Pancreas (tissue), 10 donors: ENCODE measurements at regions not wholly inside any gene's neighbourhood (a gene's known extent, or its start where the extent isn't known, plus 50 kb on each side); places are given as distances from the start of the nearest gene placed in this dataset.
A peak's percentile ranks its signal among the peaks of the same experiment; 100 is the strongest.

ENCODE experiments used
- ATAC-seq, 4 donors: fragments of 200-7000 bp; cut with Tn5 transposase; one replicate each; pipeline versions ENCODE4 v1.8.0 to v1.9.1; 2020; ENCODE audit warnings: mild to moderate bottlenecking in 4 of 4, moderate library complexity in 4 of 4
- DNase-seq, 6 donors: peaks; one replicate each; pipeline ENCODE4 v3.0.0-alpha.2; 2020
- FAIRE-seq: peaks from 2 replicates; lab custom pipeline; 2012; peaks lifted over from hg19 to GRCh38; lab: Jason Lieb, UNC
- H3K27ac ChIP-seq, 4 donors: fragments of 200-600 bp; sonication (generic); 1 replicate in 3 of 4; 2 replicates in 1 of 4; pipeline versions ENCODE4 v1.5.0 to v1.8.0; 2020
- H3K27me3 ChIP-seq, 4 donors: fragments of 200-600 bp; one replicate each; pipeline ENCODE4 v1.8.0; 2021
- H3K36me3 ChIP-seq, 3 donors: fragments of 200-600 bp; sonication (generic) in 1 of 3; one replicate each; pipeline versions ENCODE4 v1.5.0 to v1.8.0; 2020 to 2021
- H3K4me1 ChIP-seq, 3 donors: fragments of 200-600 bp; one replicate each; pipeline ENCODE4 v1.8.0; 2021
- H3K4me3 ChIP-seq, 4 donors: fragments of 200-600 bp; sonication (generic) in 2 of 4; one replicate each; pipeline versions ENCODE4 v1.5.0 to v1.8.0; 2020 to 2021
- H3K9me3 ChIP-seq, 4 donors: fragments of 200-600 bp; one replicate each; pipeline ENCODE4 v1.8.0; 2021
- WGBS, 2 donors: extraction: QIAGEN DNeasy Blood & Tissue Kit; methylation state at CpG; one replicate each; pipeline ENCODE4 v1.1.7; 2013; 5-methylcytosine and 5-hydroxymethylcytosine counted together
- intact Hi-C, 3 donors: fragments of 100-400 bp; cut with DNase I; formaldehyde crosslinking; loops; one replicate each; pipeline versions ENCODE4 v1.11.1 to v1.14.2; 2022
- TF ChIP-seq, protein P1 (sequence below), 4 donors: fragments of 200-600 bp; sonication (generic) in 3 of 4; IDR thresholded peaks; one replicate each; pipeline versions ENCODE4 v1.5.0 to v1.8.0; 2021; ENCODE audit warnings: antibody characterized with exemption in 4 of 4
- donor health status: healthy with polysubstance abuse.
- donor health status: DM: no; HTN: no; CAD: no; lungs with moderate emphysema.
- donor health status: DM: no; HTN: no; CAD: no.
- donor health status: control.
- donor health status: control.
- donor health status: Bipolar disorder and iron deficiency.
- donor health status: DM: yes; HTN: yes; CAD: no.
- donor health status: DM: no; HTN: no; CAD: no.
- donor health status: DM: no; HTN: no; CAD: no.
- donor health status: DM: yes; HTN: yes; CAD: no.

DNA sequence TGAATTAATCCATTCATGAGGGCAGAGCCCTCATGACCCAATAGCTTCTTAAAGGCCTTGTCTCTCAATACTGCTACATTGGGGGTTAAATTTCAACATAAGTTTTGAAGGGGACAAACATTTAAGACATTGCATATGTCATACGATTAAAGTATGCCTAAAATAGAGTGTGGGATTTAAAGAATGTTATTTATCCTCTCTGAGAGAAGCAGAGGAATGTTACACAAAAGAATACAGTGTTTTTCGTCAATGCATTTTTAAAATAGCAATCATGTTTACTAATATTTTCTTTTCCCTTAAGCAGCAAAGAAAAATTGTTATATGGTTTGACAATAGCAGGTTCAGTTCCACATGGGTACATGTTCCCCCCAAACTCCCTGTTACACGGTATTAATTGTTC is 363.1 kb downstream of the NUP35 start:
- FAIRE-seq (no peak), DNase-seq (no peak), ATAC-seq (no peak)
- Histone ChIP-seq H3K27ac (no peak overlapping the region), H3K4me3 (no peak overlapping the region), H3K27me3 (no peaks in the 10 kb centered on the region), H3K9me3 (no peaks in the 10 kb centered on the region), H3K4me1 (no peaks in the 10 kb centered on the region), H3K36me3 (no peaks in the 10 kb centered on the region)
- WGBS, 2 donors: 67 to 70% methylated on average over 3 of the region's 3 CpGs
- TF ChIP-seq, protein P1, sequence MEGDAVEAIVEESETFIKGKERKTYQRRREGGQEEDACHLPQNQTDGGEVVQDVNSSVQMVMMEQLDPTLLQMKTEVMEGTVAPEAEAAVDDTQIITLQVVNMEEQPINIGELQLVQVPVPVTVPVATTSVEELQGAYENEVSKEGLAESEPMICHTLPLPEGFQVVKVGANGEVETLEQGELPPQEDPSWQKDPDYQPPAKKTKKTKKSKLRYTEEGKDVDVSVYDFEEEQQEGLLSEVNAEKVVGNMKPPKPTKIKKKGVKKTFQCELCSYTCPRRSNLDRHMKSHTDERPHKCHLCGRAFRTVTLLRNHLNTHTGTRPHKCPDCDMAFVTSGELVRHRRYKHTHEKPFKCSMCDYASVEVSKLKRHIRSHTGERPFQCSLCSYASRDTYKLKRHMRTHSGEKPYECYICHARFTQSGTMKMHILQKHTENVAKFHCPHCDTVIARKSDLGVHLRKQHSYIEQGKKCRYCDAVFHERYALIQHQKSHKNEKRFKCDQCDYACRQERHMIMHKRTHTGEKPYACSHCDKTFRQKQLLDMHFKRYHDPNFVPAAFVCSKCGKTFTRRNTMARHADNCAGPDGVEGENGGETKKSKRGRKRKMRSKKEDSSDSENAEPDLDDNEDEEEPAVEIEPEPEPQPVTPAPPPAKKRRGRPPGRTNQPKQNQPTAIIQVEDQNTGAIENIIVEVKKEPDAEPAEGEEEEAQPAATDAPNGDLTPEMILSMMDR (IDR thresholded peaks at IDR 0.05): no peak
- intact Hi-C loops: no loop called here

DNA sequence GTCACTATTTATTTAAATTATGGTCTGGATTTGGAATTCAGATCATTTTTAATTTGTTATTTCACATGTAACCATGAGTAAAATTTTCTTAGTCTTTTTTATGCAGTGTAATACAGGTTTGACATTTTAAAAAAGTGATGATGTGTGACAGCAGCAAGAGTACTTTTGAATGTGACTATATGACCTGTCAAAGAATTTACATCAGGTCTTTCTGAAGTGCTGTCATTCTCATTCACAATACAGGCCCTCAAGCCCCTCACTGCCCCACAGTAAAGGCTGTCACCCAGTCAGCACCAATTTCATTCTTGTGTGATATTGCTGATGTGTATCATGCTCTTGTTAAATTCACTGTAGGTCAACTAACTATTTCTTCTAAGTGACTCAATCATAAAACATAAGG is 364.2 kb downstream of the NUP35 start:
- intact Hi-C loops: no loop called here
- ATAC-seq (no peak), DNase-seq (no peak), FAIRE-seq (no peak)
- Histone ChIP-seq H3K4me1 (no peaks in the 10 kb centered on the region), H3K27ac (no peak overlapping the region), H3K36me3 (no peaks in the 10 kb centered on the region), H3K27me3 (no peaks in the 10 kb centered on the region), H3K4me3 (no peak overlapping the region), H3K9me3 (no peaks in the 10 kb centered on the region)
- TF ChIP-seq, protein P1 (IDR thresholded peaks at IDR 0.05): no peak

DNA sequence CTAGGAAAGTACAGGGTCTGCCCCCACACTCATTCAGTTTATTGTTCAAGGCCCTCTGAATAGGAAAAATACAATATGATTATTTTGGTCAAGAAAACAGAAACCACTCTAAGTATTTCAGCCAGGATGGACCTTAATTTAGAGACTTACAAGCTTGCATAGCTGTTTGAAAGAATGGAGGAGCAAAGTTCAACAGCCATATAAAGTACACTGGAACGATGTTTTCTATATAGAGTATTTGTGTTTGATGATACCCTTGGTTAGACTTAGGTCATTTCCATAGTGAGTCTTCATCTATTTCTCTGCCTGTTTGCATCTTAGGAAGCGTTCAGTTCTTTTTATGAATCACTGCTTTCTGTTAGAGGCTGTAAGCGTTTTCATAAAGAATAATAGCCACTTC is 366.2 kb downstream of the NUP35 start:
- H3K27ac ChIP-seq: no peak overlapping the region
- H3K9me3 ChIP-seq: no peaks in the 10 kb centered on the region
- no peaks in the 10 kb centered on the region for H3K4me1 ChIP-seq
- WGBS, 2 donors: 77 to 84% methylated on average over 3 of the region's 3 CpGs
- no peaks in the 10 kb centered on the region for H3K27me3 ChIP-seq
- H3K36me3 ChIP-seq: no peaks in the 10 kb centered on the region
- no peak overlapping the region for H3K4me3 ChIP-seq
- ATAC-seq (no peak), DNase-seq (no peak), FAIRE-seq (no peak)
- intact Hi-C loops: no loop called here
- TF ChIP-seq, protein P1 (IDR thresholded peaks at IDR 0.05): no peak

DNA sequence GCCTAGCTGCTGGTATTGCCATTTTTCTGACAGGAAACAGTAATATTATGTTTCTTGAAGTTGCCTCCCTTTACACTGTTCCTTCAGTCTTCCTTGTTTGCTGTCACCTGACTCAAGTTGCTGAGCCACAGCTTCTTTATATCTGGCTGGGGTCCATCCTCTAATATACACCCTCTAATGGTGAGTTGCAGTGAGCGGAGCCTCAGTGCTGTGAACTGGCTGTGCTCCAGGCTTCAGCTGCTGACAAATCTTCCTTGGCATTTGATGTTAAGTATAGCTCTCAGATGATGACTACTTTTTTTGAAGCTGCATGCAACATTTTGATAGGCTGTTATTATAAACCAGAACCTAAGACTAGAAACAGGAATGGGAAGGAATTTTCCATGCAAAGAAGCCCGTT is 366.7 kb downstream of the NUP35 start:
- Histone ChIP-seq H3K9me3 (no peaks in the 10 kb centered on the region), H3K36me3 (no peaks in the 10 kb centered on the region), H3K27ac (no peak overlapping the region), H3K4me1 (no peaks in the 10 kb centered on the region), H3K4me3 (no peak overlapping the region), H3K27me3 (no peaks in the 10 kb centered on the region)
- TF ChIP-seq, protein P1 (IDR thresholded peaks at IDR 0.05): no peak
- DNase-seq: no peak
- intact Hi-C loops: no loop called here
- no peak for FAIRE-seq
- WGBS, 2 donors: 68 to 72% methylated on average over 2 of the region's 2 CpGs
- peak in 1 of 4 donors; percentile 35 for ATAC-seq

DNA sequence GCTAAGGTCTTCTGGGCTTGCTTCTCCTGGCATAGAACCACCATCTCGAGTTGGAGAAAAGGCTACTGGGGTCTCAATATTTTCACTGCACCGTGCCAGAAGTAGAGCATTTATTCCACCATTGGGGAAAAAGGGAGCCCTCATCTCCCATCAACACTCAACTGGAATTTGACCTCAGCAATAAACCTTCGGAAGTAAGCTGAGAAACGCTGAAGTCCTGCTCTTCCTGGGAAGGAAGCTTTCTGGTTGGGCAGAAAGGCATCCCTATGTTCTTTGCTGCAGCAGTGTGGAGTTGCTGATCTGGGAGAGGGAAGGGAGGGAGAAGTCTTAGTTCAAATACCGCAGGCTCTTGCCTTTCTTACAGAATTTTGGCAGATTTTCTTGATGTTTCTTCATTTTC is 368.8 kb downstream of the NUP35 start:
- ATAC-seq: no peak
- Histone ChIP-seq H3K9me3 (no peaks in the 10 kb centered on the region), H3K4me3 (no peak overlapping the region), H3K4me1 (no peaks in the 10 kb centered on the region), H3K36me3 (no peaks in the 10 kb centered on the region), H3K27ac (no peak overlapping the region), H3K27me3 (no peaks in the 10 kb centered on the region)
- TF ChIP-seq, protein P1 (IDR thresholded peaks at IDR 0.05): no peak
- 53 to 56% methylated on average over 5 of the region's 5 CpGs for WGBS, 2 donors
- intact Hi-C loops: no loop called here
- no peak for FAIRE-seq
- DNase-seq: no peak
